ENCODE measurements at regions not wholly inside any gene's neighbourhood (a gene's known extent, or its start where the extent isn't known, plus 50 kb on each side); places are given as distances from the start of the nearest gene placed in this dataset.

GRCh38 chr18:37630334-37630733, 64.7 kb upstream of the CELF4 start:
- no peak for TF ChIP-seq CTCF (IDR thresholded peaks at IDR 0.05)
- TF ChIP-seq POLR2A (IDR thresholded peaks at IDR 0.05): no peak
- Histone ChIP-seq H3K9me3 (no peaks in the 10 kb centered on the region), H3K36me3 (no peaks in the 10 kb centered on the region), H3K27ac (no peak overlapping the region), H3K27me3 (no peaks in the 10 kb centered on the region), H3K4me3 (no peak overlapping the region), H3K4me1 (no peaks in the 10 kb centered on the region)
- DNase-seq (no peak), ATAC-seq (no peak)
- 45 to 97% (median 90%) methylated on average over 2 of the region's 2 CpGs for WGBS, 4 donors
- intact Hi-C loops (cut with DNase I): no loop called here

- Histone ChIP-seq H3K4me1 (no peaks in the 10 kb centered on the region), H3K9me3 (no peaks in the 10 kb centered on the region), H3K4me3 (no peak overlapping the region), H3K27me3 (no peaks in the 10 kb centered on the region), H3K36me3 (no peaks in the 10 kb centered on the region), H3K27ac (no peak overlapping the region)
- TF ChIP-seq POLR2A (IDR thresholded peaks at IDR 0.05) (no peak), CTCF (IDR thresholded peaks at IDR 0.05) (no peak)
- intact Hi-C loops (cut with DNase I): loop anchor here in 1 of 10 donors (10.0 kb wide), 1 partner anchor 56 kb away; no protein-coding TSS in a partner anchor
- WGBS, 4 donors: 42 to 58% (median 45%) methylated on average over 3 of the region's 3 CpGs
- no peak for DNase-seq
- no peak for ATAC-seq
Observed at GRCh38 chr18:37628470-37629220, 63.0 kb upstream of the CELF4 start.

GRCh38 chr18:37624318-37624717, 58.7 kb upstream of the CELF4 start:
- ATAC-seq (no peak), DNase-seq (no peak)
- H3K9me3 ChIP-seq: no peaks in the 10 kb centered on the region
- no peak overlapping the region for H3K4me3 ChIP-seq
- H3K4me1 ChIP-seq: no peaks in the 10 kb centered on the region
- H3K36me3 ChIP-seq: no peaks in the 10 kb centered on the region
- no peaks in the 10 kb centered on the region for H3K27me3 ChIP-seq
- TF ChIP-seq CTCF (IDR thresholded peaks at IDR 0.05): no peak
- no peak for TF ChIP-seq POLR2A (IDR thresholded peaks at IDR 0.05)
- intact Hi-C loops (cut with DNase I): loop anchor here in 1 of 10 donors (10.0 kb wide), 1 partner anchor 60 kb away; no protein-coding TSS in a partner anchor
- 71 to 86% (median 78%) methylated on average over 2 of the region's 2 CpGs for WGBS, 4 donors
- H3K27ac ChIP-seq: no peak overlapping the region

DNA sequence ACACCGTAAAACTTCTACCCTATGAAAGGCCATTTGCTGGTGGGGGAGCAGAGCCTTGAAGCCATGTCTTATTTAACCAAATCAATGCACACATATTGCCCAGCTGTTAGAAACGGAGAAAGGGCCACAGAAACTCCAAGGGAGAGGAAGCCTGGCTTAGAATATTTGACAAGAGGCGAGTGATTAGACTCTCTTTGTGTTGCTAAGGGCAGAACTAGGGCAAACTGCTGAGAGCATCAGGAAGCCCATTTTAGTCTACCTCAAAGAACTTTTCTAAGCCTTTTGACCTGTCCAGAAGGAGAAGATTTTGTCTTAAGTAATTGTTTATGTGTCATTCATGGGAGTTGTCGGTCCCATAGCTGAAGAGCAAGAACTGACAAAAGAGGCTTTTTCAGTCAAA, 54.4 kb upstream of the CELF4 start:
- H3K4me3 ChIP-seq: no peak overlapping the region
- no peaks in the 10 kb centered on the region for H3K36me3 ChIP-seq
- WGBS, 4 donors: 71 to 83% (median 80%) methylated on average over 4 of the region's 4 CpGs
- no peaks in the 10 kb centered on the region for H3K4me1 ChIP-seq
- DNase-seq (no peak), ATAC-seq (no peak)
- H3K9me3 ChIP-seq: no peaks in the 10 kb centered on the region
- H3K27ac ChIP-seq: no peak overlapping the region
- H3K27me3 ChIP-seq: no peaks in the 10 kb centered on the region
- TF ChIP-seq CTCF (IDR thresholded peaks at IDR 0.05) (no peak), POLR2A (IDR thresholded peaks at IDR 0.05) (no peak)
- intact Hi-C loops (cut with DNase I): loop anchor here in 1 of 10 donors (10.0 kb wide), 1 partner anchor 65 kb away; no protein-coding TSS in a partner anchor
